WTC11 (cell line): ENCODE measurements at regions not wholly inside any gene's neighbourhood (a gene's known extent, or its start where the extent isn't known, plus 50 kb on each side); places are given as distances from the start of the nearest gene placed in this dataset.

Experiments
- CBFB ChIP-seq: sonication (generic); formaldehyde crosslinking; IDR thresholded peaks from 2 replicates; pipeline ENCODE4 v1.8.1; 2022; ENCODE audit warnings: mild to moderate bottlenecking, low read depth, missing genetic modification reagents
- ELF4 ChIP-seq: sonication (generic); formaldehyde crosslinking; IDR thresholded peaks from 2 replicates; pipeline ENCODE4 v1.8.1; 2022; ENCODE audit warnings: low read depth, mild to moderate bottlenecking, moderate library complexity, missing genetic modification reagents
- TP53 ChIP-seq: sonication (generic); formaldehyde crosslinking; IDR thresholded peaks from 2 replicates; pipeline ENCODE4 v1.8.1; 2023; ENCODE audit warnings: mild to moderate bottlenecking, missing genetic modification reagents
- TF ChIP-seq, protein P1 (sequence below): fragments of 200-600 bp; IDR thresholded peaks from 2 replicates; pipeline ENCODE4 v1.8.0; 2022; ENCODE audit warnings: antibody characterized with exemption
- TF ChIP-seq, protein P2 (sequence below): sonication (generic); formaldehyde crosslinking; conservative IDR thresholded peaks from 2 replicates; pipeline ENCODE4 v1.8.1; 2023; ENCODE audit warnings: mild to moderate bottlenecking, low read depth, missing genetic modification reagents, moderate library complexity
- TF ChIP-seq, protein P3 (sequence below): sonication (generic); formaldehyde crosslinking; IDR thresholded peaks from 2 replicates; pipeline ENCODE4 v1.8.0; 2022; ENCODE audit warnings: mild to moderate bottlenecking, missing genetic modification reagents

DNA sequence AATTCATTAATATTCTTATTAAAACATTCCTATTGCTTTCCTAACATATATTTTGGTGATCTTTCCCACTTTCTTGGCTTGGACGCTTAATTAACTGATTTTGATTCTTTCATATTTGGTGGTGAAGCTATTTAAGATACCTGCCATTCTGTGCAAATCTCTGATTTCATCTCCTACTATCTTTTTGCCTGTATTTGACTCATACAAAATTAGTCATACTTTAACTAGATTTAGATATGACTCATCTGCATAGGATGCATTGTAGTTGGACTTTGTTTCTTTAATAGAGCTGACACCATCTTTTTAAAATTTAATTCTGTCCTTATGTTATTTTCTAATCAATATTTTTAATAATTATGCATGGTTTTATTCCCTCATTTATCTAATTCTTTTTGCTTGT lies 93.8 kb upstream of the PLPPR4 start:
- TF ChIP-seq, protein P1, sequence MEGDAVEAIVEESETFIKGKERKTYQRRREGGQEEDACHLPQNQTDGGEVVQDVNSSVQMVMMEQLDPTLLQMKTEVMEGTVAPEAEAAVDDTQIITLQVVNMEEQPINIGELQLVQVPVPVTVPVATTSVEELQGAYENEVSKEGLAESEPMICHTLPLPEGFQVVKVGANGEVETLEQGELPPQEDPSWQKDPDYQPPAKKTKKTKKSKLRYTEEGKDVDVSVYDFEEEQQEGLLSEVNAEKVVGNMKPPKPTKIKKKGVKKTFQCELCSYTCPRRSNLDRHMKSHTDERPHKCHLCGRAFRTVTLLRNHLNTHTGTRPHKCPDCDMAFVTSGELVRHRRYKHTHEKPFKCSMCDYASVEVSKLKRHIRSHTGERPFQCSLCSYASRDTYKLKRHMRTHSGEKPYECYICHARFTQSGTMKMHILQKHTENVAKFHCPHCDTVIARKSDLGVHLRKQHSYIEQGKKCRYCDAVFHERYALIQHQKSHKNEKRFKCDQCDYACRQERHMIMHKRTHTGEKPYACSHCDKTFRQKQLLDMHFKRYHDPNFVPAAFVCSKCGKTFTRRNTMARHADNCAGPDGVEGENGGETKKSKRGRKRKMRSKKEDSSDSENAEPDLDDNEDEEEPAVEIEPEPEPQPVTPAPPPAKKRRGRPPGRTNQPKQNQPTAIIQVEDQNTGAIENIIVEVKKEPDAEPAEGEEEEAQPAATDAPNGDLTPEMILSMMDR: no peak
- TF ChIP-seq, protein P2, sequence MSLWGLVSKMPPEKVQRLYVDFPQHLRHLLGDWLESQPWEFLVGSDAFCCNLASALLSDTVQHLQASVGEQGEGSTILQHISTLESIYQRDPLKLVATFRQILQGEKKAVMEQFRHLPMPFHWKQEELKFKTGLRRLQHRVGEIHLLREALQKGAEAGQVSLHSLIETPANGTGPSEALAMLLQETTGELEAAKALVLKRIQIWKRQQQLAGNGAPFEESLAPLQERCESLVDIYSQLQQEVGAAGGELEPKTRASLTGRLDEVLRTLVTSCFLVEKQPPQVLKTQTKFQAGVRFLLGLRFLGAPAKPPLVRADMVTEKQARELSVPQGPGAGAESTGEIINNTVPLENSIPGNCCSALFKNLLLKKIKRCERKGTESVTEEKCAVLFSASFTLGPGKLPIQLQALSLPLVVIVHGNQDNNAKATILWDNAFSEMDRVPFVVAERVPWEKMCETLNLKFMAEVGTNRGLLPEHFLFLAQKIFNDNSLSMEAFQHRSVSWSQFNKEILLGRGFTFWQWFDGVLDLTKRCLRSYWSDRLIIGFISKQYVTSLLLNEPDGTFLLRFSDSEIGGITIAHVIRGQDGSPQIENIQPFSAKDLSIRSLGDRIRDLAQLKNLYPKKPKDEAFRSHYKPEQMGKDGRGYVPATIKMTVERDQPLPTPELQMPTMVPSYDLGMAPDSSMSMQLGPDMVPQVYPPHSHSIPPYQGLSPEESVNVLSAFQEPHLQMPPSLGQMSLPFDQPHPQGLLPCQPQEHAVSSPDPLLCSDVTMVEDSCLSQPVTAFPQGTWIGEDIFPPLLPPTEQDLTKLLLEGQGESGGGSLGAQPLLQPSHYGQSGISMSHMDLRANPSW (CRISPR knock-in tag): no peak
- no peak for TF ChIP-seq CBFB (CRISPR knock-in tag)
- no peak for TF ChIP-seq ELF4
- TF ChIP-seq, protein P3, sequence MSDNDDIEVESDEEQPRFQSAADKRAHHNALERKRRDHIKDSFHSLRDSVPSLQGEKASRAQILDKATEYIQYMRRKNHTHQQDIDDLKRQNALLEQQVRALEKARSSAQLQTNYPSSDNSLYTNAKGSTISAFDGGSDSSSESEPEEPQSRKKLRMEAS (CRISPR knock-in tag): no peak
- no peak for TF ChIP-seq TP53 (CRISPR knock-in tag)
